WTC11 (cell line): ENCODE measurements at regions not wholly inside any gene's neighbourhood (a gene's known extent, or its start where the extent isn't known, plus 50 kb on each side); places are given as distances from the start of the nearest gene placed in this dataset.

Experiments
- JUN ChIP-seq: sonication (generic); formaldehyde crosslinking; IDR thresholded peaks from 2 replicates; pipeline ENCODE4 v1.8.0; 2023; ENCODE audit warnings: mild to moderate bottlenecking, missing genetic modification reagents
- ZNF232 ChIP-seq: sonication (generic); formaldehyde crosslinking; IDR thresholded peaks from 2 replicates; pipeline ENCODE4 v1.8.0; 2022; ENCODE audit warnings: mild to moderate bottlenecking, missing genetic modification reagents
- TF ChIP-seq, protein P1 (sequence below): fragments of 200-600 bp; IDR thresholded peaks from 2 replicates; pipeline ENCODE4 v1.8.0; 2022; ENCODE audit warnings: antibody characterized with exemption
- TF ChIP-seq, protein P2 (sequence below): sonication (generic); formaldehyde crosslinking; IDR thresholded peaks from 2 replicates; pipeline ENCODE4 v1.8.0; 2022; ENCODE audit warnings: mild to moderate bottlenecking, missing genetic modification reagents
- TF ChIP-seq, protein P3 (sequence below): sonication (generic); formaldehyde crosslinking; conservative IDR thresholded peaks from 2 replicates; pipeline ENCODE4 v1.8.1; 2022; ENCODE audit warnings: mild to moderate bottlenecking, missing genetic modification reagents

DNA sequence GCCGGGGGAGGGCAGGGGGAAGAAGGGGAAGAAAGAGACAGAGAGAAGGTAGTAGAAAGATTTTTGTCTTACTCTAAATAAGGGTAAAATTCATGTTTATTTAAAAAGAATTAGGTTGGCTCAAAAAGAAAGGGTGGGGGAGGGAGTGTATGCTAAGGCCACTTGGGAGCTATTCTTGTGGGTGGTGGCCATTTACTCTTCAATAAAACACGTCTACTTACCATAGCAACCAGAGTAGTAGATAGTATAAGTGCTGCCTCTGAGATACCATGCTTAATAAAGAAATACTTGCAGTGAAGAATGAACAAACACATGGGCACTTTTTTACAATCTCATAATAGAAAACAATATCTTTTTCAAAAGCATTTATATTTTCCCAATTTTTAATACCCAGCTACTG is 538.1 kb upstream of the PTBP2 start:
- TF ChIP-seq, protein P1, sequence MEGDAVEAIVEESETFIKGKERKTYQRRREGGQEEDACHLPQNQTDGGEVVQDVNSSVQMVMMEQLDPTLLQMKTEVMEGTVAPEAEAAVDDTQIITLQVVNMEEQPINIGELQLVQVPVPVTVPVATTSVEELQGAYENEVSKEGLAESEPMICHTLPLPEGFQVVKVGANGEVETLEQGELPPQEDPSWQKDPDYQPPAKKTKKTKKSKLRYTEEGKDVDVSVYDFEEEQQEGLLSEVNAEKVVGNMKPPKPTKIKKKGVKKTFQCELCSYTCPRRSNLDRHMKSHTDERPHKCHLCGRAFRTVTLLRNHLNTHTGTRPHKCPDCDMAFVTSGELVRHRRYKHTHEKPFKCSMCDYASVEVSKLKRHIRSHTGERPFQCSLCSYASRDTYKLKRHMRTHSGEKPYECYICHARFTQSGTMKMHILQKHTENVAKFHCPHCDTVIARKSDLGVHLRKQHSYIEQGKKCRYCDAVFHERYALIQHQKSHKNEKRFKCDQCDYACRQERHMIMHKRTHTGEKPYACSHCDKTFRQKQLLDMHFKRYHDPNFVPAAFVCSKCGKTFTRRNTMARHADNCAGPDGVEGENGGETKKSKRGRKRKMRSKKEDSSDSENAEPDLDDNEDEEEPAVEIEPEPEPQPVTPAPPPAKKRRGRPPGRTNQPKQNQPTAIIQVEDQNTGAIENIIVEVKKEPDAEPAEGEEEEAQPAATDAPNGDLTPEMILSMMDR, result no peak
- TF ChIP-seq, protein P2, sequence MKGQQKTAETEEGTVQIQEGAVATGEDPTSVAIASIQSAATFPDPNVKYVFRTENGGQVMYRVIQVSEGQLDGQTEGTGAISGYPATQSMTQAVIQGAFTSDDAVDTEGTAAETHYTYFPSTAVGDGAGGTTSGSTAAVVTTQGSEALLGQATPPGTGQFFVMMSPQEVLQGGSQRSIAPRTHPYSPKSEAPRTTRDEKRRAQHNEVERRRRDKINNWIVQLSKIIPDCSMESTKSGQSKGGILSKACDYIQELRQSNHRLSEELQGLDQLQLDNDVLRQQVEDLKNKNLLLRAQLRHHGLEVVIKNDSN (CRISPR knock-in tag), result no peak
- TF ChIP-seq ZNF232 (CRISPR knock-in tag) (no peak), JUN (no peak)
- TF ChIP-seq, protein P3, sequence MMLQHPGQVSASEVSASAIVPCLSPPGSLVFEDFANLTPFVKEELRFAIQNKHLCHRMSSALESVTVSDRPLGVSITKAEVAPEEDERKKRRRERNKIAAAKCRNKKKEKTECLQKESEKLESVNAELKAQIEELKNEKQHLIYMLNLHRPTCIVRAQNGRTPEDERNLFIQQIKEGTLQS (CRISPR knock-in tag), result no peak
